ENCODE measurements at regions not wholly inside any gene's neighbourhood (a gene's known extent, or its start where the extent isn't known, plus 50 kb on each side); places are given as distances from the start of the nearest gene placed in this dataset.

GRCh38 chr15:35712956-35713355 lies 167.0 kb upstream of the DPH6 start:
- TF ChIP-seq KLF8 (tag by site-specific recombination; IDR thresholded peaks at IDR 0.05) (no peak), PBX3 (CRISPR knock-in tag; IDR thresholded peaks at IDR 0.05) (no peak), GLIS2 (tag by site-specific recombination; IDR thresholded peaks at IDR 0.05) (no peak), CTCF (tag by site-specific recombination; IDR thresholded peaks at IDR 0.05) (no peak), ZNF623 (tag by site-specific recombination; IDR thresholded peaks at IDR 0.05) (no peak), ZNF155 (tag by site-specific recombination; IDR thresholded peaks at IDR 0.05) (no peak), ZNF121 (tag by site-specific recombination; IDR thresholded peaks at IDR 0.05) (no peak), ZNF239 (tag by site-specific recombination; IDR thresholded peaks at IDR 0.05) (no peak), ZNF830 (tag by site-specific recombination; IDR thresholded peaks at IDR 0.05; ENCODE audit: low read depth) (no peak), KLF9 (tag by site-specific recombination; IDR thresholded peaks at IDR 0.05; ENCODE audit: low read depth) (no peak), ZBTB1 (tag by site-specific recombination; IDR thresholded peaks at IDR 0.05) (no peak)

Measured in HEK293 (cell line).